MM.1S (cell line): ENCODE measurements at regions not wholly inside any gene's neighbourhood (a gene's known extent, or its start where the extent isn't known, plus 50 kb on each side); places are given as distances from the start of the nearest gene placed in this dataset.

Experiments
- CTCF ChIP-seq: fragments of 300-600 bp; sonication (generic); IDR thresholded peaks from 2 replicates; pipeline ENCODE4 v1.5.1; 2016; ENCODE audit warnings: antibody characterized with exemption, low read length, mixed read lengths
- EZH2 ChIP-seq: fragments of 300-600 bp; sonication (generic); optimal IDR thresholded peaks from 2 replicates; pipeline ENCODE3; 2017; ENCODE audit warnings: low read depth, mild to moderate bottlenecking, antibody characterized with exemption, low read length, mixed read lengths
- EZH2phosphoT487 ChIP-seq: fragments of 300-600 bp; sonication (generic); IDR thresholded peaks from 2 replicates; pipeline ENCODE4 v1.6.1; 2018; ENCODE audit warnings: antibody characterized with exemption, low read length

- no peak for TF ChIP-seq CTCF
- TF ChIP-seq EZH2, result no peak
- TF ChIP-seq EZH2phosphoT487, result no peak
Observed at GRCh38 chr2:242034996-242035814, 165.7 kb downstream of the RTP5 start.
